ENCODE measurements at regions not wholly inside any gene's neighbourhood (a gene's known extent, or its start where the extent isn't known, plus 50 kb on each side); places are given as distances from the start of the nearest gene placed in this dataset.

- Histone ChIP-seq H2AFZ (replicated peaks; ENCODE audit: low read length, poor library complexity) (no peak overlapping the region), H3K27ac (ENCODE audit: insufficient read depth, low read length) (no peak overlapping the region), H4K8ac (ENCODE audit: low read depth in 2 of 2, low read length in 2 of 2) (no peak overlapping the region), H3K4me3 (ENCODE audit: insufficient read depth, low read depth, low read length) (no peak overlapping the region), H2BK20ac (ENCODE audit: low read depth, low read length) (no peak overlapping the region), H2AK9ac (replicated peaks; ENCODE audit: low read depth, low read length, poor library complexity) (no peak overlapping the region), H3K9ac (ENCODE audit: low read depth, low read length) (no peak overlapping the region), H3K79me1 (ENCODE audit: low read depth in 1 of 2, low read length in 2 of 2) (no peaks in the 10 kb centered on the region), H3K56ac (ENCODE audit: extremely low read depth, insufficient read depth, low read length) (no peak overlapping the region), H4K91ac (ENCODE audit: insufficient read depth, low read depth, low read length) (no peak overlapping the region), H3K9me1 (ENCODE audit: insufficient read depth, low read length) (no peaks in the 10 kb centered on the region), H3K4ac (ENCODE audit: low read depth, low read length) (no peak overlapping the region), H3K36me3 (ENCODE audit: control insufficient read depth, insufficient read depth, low read length) (no peaks in the 10 kb centered on the region), H4K5ac (ENCODE audit: low read depth, low read length) (no peak overlapping the region), H2AK5ac (ENCODE audit: low read depth, low read length) (no peak overlapping the region), H3K4me2 (ENCODE audit: low read depth, low read length) (no peak overlapping the region), H2BK15ac (ENCODE audit: low read depth, low read length) (no peak overlapping the region), H3K9me3 (ENCODE audit: control insufficient read depth, insufficient read depth, low read length) (no peaks in the 10 kb centered on the region), H3K18ac (ENCODE audit: low read depth, low read length) (no peak overlapping the region), H3K14ac (replicated peaks; ENCODE audit: low read depth, low read length) (no peak overlapping the region), H4K20me1 (ENCODE audit: insufficient read depth, low read length) (no peaks in the 10 kb centered on the region), H2BK5ac (ENCODE audit: low read depth, low read length, poor library complexity, severe bottlenecking) (no peak overlapping the region), H2BK120ac (ENCODE audit: low read depth, low read length) (no peak overlapping the region), H3K4me1 (ENCODE audit: control insufficient read depth, insufficient read depth, low read length) (no peaks in the 10 kb centered on the region), H3K27me3 (ENCODE audit: control insufficient read depth, insufficient read depth, low read length) (no peaks in the 10 kb centered on the region), H3K23ac (ENCODE audit: low read depth, low read length) (no peak overlapping the region)
- BruUV-seq (replicated peaks): no TSS peak
- dilution Hi-C loops (cut with HindIII; ENCODE audit: low sequenced_read_pairs, unreplicated experiment) (no loop called here), intact Hi-C loops (cut with micrococcal nuclease) (loop anchor here (1.0 kb wide), 2 partner anchors 627 to 830 kb away; no protein-coding TSS in a partner anchor), in situ Hi-C loops (cut with MboI; ENCODE audit: low sequenced_read_pairs) (no loop called here)
- WGBS, 2 experiments (ENCODE audit: extremely low coverage in 2 of 2, insufficient read length in 1 of 2): no CpG with 5 or more reads among the region's 2 CpGs
- ChIA-PET POLR2A (ENCODE audit: unreplicated experiment) (no interaction called here), CTCF (interaction anchor here (0.6 kb wide), 1 partner anchor 628 kb away, joined by 5 read pairs; no protein-coding TSS in a partner anchor)
- ATAC-seq (ENCODE audit: low read depth) (peak; percentile 48; the same call in 1 of the 2 replicates), DNase-seq (peak; percentile 26)
- TF ChIP-seq SMC3 (IDR thresholded peaks at IDR 0.05; ENCODE audit: low read depth, low read length) (peak; percentile 43), MAFK (IDR thresholded peaks at IDR 0.05; ENCODE audit: low read depth, low read length) (no peak), MXI1 (IDR thresholded peaks at IDR 0.05; ENCODE audit: borderline replicate concordance, low read depth, low read length) (no peak), RAD21 (IDR thresholded peaks at IDR 0.05; ENCODE audit: low read length) (peak; percentile 47), CTCF (conservative IDR thresholded peaks at IDR 0.05; ENCODE audit: low read depth, low read length) (peak; percentile 56)
Measured at GRCh38 chr6:119978274-119978889, 628.8 kb upstream of the MAN1A1 start.

Data from IMR-90 (cell line).